ENCODE measurements at regions not wholly inside any gene's neighbourhood (a gene's known extent, or its start where the extent isn't known, plus 50 kb on each side); places are given as distances from the start of the nearest gene placed in this dataset.

DNA sequence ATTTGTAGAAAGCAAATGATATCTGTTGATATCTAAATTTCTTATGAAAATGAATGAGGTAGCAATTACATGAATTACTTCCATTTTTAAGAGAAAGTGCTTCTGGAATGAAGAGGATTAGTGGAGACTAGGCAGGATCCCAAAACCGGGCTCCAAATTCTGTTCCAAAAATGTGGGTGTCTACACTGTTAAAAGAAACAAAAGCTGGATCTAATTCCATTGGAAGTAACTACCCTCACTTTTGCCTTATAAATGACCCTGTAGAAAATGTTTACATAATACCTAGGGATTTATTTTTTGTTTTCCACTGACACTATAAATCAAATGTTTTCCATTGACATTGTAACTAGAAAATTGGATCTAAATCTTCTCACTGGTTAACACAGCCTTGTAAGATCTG is 454.9 kb upstream of the JARID2 start:
- DNase-seq (ENCODE audit: low read depth), result no peak

DNA sequence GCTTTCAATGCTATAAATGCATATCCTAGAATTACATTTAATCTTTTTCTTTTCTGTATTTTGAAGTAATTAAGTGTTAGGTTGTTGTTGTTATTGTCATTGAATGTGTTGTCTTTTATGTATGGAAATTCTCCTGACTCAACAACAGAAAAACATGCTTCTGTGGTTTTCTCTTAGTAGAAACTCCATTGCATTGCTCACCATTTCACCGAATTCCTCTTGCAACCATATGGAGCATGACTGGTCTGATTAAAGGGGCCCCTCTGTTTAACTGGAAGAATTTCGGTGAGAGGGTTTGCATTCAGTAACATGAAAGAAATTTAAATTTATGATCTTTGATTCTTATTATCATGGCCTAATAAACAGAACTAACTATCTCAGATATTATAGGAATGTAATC is 454.3 kb upstream of the JARID2 start:
- no peak for DNase-seq (ENCODE audit: low read depth)

- no peak for DNase-seq (ENCODE audit: low read depth)
These were observed 453.5 kb upstream of the JARID2 start for GRCh38 chr6:14792118-14792955.

DNA sequence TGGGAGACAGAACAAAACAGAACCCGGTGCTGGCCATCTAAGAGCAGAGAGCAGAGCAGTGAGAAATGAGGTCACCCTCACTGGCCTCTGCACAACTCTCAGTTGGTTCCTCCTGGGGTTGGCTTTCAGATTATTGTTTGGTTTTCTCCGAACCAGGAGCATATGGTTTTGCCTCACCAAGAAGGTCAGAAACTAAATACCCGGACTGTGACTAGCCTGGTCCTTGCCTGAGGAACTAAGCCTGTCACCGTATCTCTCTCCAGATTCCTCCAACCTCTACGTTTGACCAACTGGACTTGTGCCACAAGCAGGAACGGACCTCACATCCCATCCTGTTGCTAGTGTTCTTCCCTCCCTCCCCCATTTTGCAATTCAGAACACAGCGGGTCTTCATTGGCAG is 450.4 kb upstream of the JARID2 start:
- DNase-seq (ENCODE audit: low read depth), result no peak

DNA sequence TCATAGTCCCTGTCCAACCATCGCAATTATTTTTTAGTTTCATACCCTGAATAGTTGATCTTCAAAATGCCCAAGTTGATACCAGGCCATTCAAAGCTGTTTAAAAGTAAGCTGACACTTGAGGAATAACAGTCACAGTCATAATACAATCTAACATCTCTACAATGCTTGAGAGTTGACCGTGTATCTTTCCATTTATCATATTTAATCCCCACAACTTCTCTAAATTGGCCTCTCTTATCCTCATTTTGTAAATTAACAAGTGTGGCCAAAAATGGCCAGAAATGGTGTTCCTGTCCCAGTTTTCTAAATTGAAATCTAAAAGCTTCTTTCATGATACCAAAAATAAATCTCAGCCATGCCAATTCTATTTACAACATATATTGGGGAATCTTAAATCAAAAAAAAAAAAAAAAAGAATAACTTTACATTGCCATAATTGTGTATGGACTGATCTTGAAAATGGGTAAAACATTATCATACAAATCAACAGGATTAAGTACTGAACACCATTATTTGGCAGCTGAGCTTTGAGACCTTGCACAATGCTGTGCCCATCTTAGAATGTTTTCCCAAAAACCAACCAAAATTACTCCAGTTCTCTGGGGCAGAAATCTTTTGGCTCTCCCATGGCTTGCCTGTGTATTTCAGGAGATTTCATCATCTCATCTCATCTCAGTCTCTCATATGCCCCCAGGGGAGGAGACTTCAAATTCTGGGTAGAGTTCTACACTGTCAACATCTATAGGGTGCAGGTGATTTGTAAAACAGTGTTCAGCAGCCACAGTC is 448.7 kb upstream of the JARID2 start:
- DNase-seq (ENCODE audit: low read depth), result no peak

GRCh38 chr6:14797875-14798593 is 447.8 kb upstream of the JARID2 start:
- DNase-seq (ENCODE audit: low read depth), result no peak

GRCh38 chr6:14798594-14798982 is 447.3 kb upstream of the JARID2 start:
- no peak for DNase-seq (ENCODE audit: low read depth)

DNA sequence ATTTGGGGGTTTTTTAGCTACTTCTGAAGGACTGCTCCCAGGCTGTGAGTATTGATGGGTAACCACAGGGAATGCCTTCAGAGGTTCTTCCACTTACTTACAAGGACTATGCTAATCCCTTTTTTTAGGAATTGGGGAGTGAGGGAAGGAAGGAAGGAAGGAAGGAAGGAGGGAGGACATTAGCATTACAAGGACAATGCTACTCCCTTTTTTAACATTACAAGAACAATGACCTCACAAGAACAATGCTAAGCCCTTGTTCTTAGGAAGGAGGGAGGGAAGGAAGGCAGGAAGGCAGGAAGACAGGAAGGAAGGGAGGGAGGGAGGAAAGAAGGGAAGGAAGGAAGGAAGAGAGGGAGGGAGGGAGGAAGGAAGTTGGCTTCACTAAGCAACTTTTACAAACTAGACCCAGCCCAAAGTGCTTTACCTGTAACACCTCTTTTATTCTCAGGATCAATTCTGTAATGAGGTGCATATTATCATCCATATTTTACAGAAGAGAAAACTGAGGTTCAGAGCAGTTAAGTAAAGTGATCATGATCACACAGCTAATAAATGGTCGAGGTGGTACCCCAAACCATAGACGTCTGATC is 446.8 kb upstream of the JARID2 start:
- DNase-seq (ENCODE audit: low read depth), result no peak

DNA sequence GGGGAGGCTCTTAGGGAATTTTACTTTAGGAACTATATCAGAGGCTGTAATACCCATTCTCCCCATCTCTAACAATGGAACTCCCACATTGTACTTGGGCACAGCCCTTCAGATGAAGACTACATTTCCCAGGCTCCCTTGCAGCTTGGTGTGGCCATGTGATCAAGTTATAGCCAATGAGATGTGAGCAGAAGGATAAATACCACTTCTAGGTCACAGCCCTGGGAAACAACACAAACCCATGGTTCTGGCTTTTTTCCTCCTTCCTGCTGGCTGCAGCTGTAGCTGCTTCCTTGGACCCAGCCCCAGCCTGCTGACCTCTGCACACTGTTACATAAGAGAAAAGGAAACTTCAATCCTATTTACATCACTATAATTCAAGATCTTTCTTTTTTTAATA is 445.9 kb upstream of the JARID2 start:
- no peak for DNase-seq (ENCODE audit: low read depth)

DNA sequence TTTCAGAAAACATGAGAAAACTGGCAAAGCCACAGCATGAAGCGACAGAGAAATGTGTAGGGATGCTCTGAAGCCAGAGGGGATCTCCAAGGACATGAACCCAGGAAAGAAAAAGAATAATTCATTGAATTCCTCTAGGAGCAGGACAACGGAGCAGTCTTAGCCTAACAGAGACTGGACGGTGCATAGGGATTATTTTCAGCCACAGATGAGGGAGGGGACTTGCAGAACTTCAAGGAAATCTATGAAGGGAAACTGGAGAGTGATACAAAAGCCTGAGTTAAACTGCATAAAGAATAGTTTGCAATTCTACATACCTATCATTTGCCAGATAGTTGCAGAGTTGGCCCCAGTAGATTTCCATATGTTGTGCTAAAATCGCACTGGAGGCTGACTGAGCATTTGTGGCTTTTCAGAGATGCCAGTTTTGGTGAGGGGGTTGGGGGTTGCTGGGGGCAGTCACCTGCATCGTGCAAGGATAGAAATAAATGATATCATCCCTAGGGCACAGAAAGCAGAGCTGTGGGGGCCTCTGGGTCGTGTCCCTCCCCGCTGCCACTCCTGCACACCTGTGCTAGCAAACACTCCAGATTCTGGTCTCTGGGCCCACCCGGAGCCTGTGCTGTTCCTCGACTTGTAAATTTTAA is 443.2 kb upstream of the JARID2 start:
- no peak for DNase-seq (ENCODE audit: low read depth)

- no peak for DNase-seq (ENCODE audit: low read depth)
These were observed 441.7 kb upstream of the JARID2 start for GRCh38 chr6:14804001-14804784.

GRCh38 chr6:14804785-14805210 is 441.1 kb upstream of the JARID2 start:
- no peak for DNase-seq (ENCODE audit: low read depth)

DNA sequence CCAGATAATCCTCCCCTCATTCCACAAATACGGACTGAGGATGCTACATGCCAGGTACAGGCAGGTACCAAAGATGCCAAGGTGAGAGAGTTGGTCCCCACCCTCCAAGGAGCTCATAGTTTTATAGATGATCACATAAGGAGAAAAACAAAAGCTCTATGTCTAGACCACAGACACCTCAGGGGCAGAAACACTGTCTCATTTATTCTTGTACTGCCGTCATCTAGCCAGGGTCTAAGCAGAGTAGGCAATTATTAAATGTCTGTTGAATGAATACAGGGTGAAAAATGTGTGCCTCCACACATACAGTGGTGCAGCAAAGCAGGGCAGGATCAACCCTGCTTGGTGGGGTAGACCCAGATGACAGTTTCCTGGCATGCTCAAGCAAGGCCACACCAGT is 439.8 kb upstream of the JARID2 start:
- DNase-seq (ENCODE audit: low read depth), result no peak

GRCh38 chr6:14807130-14807529 is 438.7 kb upstream of the JARID2 start:
- DNase-seq (ENCODE audit: low read depth), result no peak

DNA sequence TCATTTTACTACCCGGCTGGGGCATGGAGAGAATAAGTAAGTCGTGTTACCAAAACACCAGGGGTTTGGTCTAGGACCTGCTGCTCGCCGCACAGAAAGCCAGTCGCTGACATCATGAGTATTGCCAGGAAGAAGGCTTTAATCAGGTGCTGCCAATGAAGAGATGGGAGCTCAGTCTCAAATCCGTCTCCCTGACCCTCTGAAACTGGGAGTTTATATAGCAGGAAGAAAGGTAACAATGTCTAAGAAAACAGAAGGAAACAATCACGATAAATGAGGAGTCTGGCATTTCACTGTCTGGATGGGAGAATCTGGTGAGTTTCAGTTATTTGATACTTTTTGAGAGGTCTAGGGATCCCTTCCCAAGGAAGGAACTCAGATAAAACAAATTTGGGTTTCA is 437.9 kb upstream of the JARID2 start:
- DNase-seq (ENCODE audit: low read depth), result no peak

GRCh38 chr6:14810021-14810420 is 435.8 kb upstream of the JARID2 start:
- DNase-seq (ENCODE audit: low read depth), result no peak

DNA sequence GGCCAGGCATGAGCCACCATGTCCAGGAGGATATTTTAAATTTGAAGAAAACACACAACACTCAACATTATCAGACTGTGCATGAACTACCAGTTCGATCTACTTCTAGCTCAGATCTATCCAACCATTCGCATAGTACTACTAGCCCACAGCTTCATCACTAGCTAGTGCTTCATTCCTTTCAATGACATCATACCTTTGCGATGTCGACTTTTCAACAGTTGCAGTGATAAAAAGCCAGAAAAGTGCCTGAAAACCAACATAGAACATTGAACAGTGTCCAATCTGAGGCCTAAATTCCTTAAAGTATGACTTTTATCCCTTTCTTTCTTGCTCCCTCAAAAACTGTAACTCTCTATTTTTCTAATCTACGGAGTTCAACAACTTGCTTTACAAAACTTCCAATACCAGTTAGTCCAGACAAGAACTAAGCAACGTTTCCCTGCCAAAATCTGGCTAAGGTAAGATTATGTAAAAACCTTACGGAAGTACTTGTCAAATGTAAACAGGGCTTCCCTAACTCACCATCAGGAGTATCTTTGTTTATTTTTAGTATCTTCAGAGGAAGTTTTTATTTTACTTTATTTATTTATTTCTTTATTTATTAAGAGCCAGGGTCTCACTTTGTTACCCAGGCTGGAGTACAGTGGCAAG is 434.0 kb upstream of the JARID2 start:
- DNase-seq (ENCODE audit: low read depth), result no peak

- DNase-seq (ENCODE audit: low read depth), result no peak
These were observed 431.9 kb upstream of the JARID2 start for GRCh38 chr6:14814016-14814415.

- DNase-seq (ENCODE audit: low read depth), result no peak
These were observed 429.6 kb upstream of the JARID2 start for GRCh38 chr6:14816116-14816859.

GRCh38 chr6:14817074-14817473 is 428.8 kb upstream of the JARID2 start:
- no peak for DNase-seq (ENCODE audit: low read depth)

All from stimulated activated CD8-positive, alpha-beta memory T cell treated with anti-CD3 and anti-CD28 coated beads, Interleukin-7, amount 100 ng/mL, for 24 hours (primary cell).